HL-60 (cell line): ENCODE measurements at regions not wholly inside any gene's neighbourhood (a gene's known extent, or its start where the extent isn't known, plus 50 kb on each side); places are given as distances from the start of the nearest gene placed in this dataset.
"Not testable (repeated sequence)": the region's sequence is repeated elsewhere in the genome, so short reads cannot be mapped to it uniquely, and the experiment has no call there.

Source experiments
- DNase-seq, 2 experiments: peaks; one replicate each; pipeline ENCODE4 v3.0.0-alpha.2; 2010 to 2020; ENCODE audit warnings: low read depth in 1 of 2, low spot score in 1 of 2
- H3K27ac ChIP-seq: fragments of 250-450 bp; sonication (Bioruptor Pico); replicated peaks from 2 replicates; pipeline ENCODE4 v1.5.1; 2020; ENCODE audit warnings: mild to moderate bottlenecking, moderate library complexity
- H3K27me3 ChIP-seq: fragments of 250-450 bp; sonication (Bioruptor Pico); 2 replicates; pipeline ENCODE4 v1.5.1; 2021; ENCODE audit warnings: mild to moderate bottlenecking, moderate library complexity; ENCODE audit not compliant: insufficient read depth, poor library complexity, severe bottlenecking
- H3K4me3 ChIP-seq: replicated peaks from 2 replicates; pipeline ENCODE4 v1.5.1; 2011; ENCODE audit warnings: mild to moderate bottlenecking, control low read depth, low read length; ENCODE audit not compliant: insufficient read depth
- CTCF ChIP-seq: IDR thresholded peaks from one replicate; pipeline ENCODE4 v1.5.1; 2011; ENCODE audit warnings: low read length, control low read depth, inconsistent platforms; ENCODE audit not compliant: insufficient read depth
- GABPA ChIP-seq: IDR thresholded peaks from 2 replicates; pipeline ENCODE4 v1.6.1; 2012; ENCODE audit warnings: low read depth
- POLR2AphosphoS5 ChIP-seq: IDR thresholded peaks from 2 replicates; pipeline ENCODE4 v1.6.1; 2012; ENCODE audit warnings: low read depth
- REST ChIP-seq: IDR thresholded peaks from 2 replicates; pipeline ENCODE4 v1.6.1; 2012; ENCODE audit warnings: low read depth; ENCODE audit not compliant: insufficient replicate concordance
- SPI1 ChIP-seq: IDR thresholded peaks from 2 replicates; pipeline ENCODE4 v1.6.1; 2012; ENCODE audit warnings: low read depth, mild to moderate bottlenecking, borderline replicate concordance

- peak; percentile 92 for TF ChIP-seq GABPA
- peak; percentile 64 for TF ChIP-seq REST
- TF ChIP-seq CTCF: peak; percentile 3
- TF ChIP-seq POLR2AphosphoS5: peak; percentile 90
- TF ChIP-seq SPI1: no peak
These were observed 53.3 kb upstream of the ZNF527 start for GRCh38 chr19:37317403-37318209.

GRCh38 chr19:37320988-37321387, 49.9 kb upstream of the ZNF527 start:
- not testable (repeated sequence) for H3K27me3 ChIP-seq, H3K4me3 ChIP-seq, DNase-seq, H3K27ac ChIP-seq

More at GRCh38 chr19:37317403-37318209, 53.3 kb upstream of the ZNF527 start:
- Histone ChIP-seq H3K4me3 (peak overlapping the region; percentile 90), H3K27me3 (no peaks in the 10 kb centered on the region), H3K27ac (peak overlapping the region; percentile 79)
- peak; percentile 97 to 99 for DNase-seq
